WI38 (cell line): ENCODE measurements at regions not wholly inside any gene's neighbourhood (a gene's known extent, or its start where the extent isn't known, plus 50 kb on each side); places are given as distances from the start of the nearest gene placed in this dataset.

ENCODE experiments used
- H3K4me3 ChIP-seq: 2 replicates; pipeline ENCODE4 v1.5.1; 2011; ENCODE audit warnings: low read depth, mild to moderate bottlenecking, control low read depth, low read length
- CTCF ChIP-seq: IDR thresholded peaks from 2 replicates; pipeline ENCODE4 v1.5.1; 2012; ENCODE audit warnings: low read depth, mild to moderate bottlenecking, control low read depth, low read length

- TF ChIP-seq CTCF = no peak
Measured at GRCh38 chr21:15390049-15390448, 325.2 kb upstream of the NRIP1 start.

GRCh38 chr21:15397258-15397657 is 332.5 kb upstream of the NRIP1 start:
- TF ChIP-seq CTCF = no peak
- no peak overlapping the region for H3K4me3 ChIP-seq

More at GRCh38 chr21:15390049-15390448, 325.2 kb upstream of the NRIP1 start:
- no peak overlapping the region for H3K4me3 ChIP-seq

GRCh38 chr21:15400905-15401304 is 328.9 kb upstream of the USP25 start:
- H3K4me3 ChIP-seq = no peak overlapping the region
- TF ChIP-seq CTCF = no peak

GRCh38 chr21:15401331-15401730 is 328.5 kb upstream of the USP25 start:
- no peak for TF ChIP-seq CTCF
- H3K4me3 ChIP-seq = no peak overlapping the region

- H3K4me3 ChIP-seq = no peak overlapping the region
- TF ChIP-seq CTCF = no peak
Measured at GRCh38 chr21:15405214-15405613, 324.6 kb upstream of the USP25 start.

- H3K4me3 ChIP-seq = no peak overlapping the region
- no peak for TF ChIP-seq CTCF
Measured at GRCh38 chr21:15406791-15407190, 323.0 kb upstream of the USP25 start.

- no peak overlapping the region for H3K4me3 ChIP-seq
- TF ChIP-seq CTCF = no peak
Measured at GRCh38 chr21:15407585-15407984, 322.2 kb upstream of the USP25 start.
